C4-2B (cell line): ENCODE measurements at regions not wholly inside any gene's neighbourhood (a gene's known extent, or its start where the extent isn't known, plus 50 kb on each side); places are given as distances from the start of the nearest gene placed in this dataset.

ENCODE experiments used
- H3K27ac ChIP-seq: fragments of 450-650 bp; 2 replicates; pipeline ENCODE4 v1.5.1; 2017
- ZFX ChIP-seq: fragments of 450-650 bp; IDR thresholded peaks from 2 replicates; pipeline ENCODE4 v1.6.1; 2017
- TF ChIP-seq, protein P1 (sequence below): fragments of 450-650 bp; conservative IDR thresholded peaks from 2 replicates; pipeline ENCODE4 v1.5.1; 2017; ENCODE audit warnings: mild to moderate bottlenecking

DNA sequence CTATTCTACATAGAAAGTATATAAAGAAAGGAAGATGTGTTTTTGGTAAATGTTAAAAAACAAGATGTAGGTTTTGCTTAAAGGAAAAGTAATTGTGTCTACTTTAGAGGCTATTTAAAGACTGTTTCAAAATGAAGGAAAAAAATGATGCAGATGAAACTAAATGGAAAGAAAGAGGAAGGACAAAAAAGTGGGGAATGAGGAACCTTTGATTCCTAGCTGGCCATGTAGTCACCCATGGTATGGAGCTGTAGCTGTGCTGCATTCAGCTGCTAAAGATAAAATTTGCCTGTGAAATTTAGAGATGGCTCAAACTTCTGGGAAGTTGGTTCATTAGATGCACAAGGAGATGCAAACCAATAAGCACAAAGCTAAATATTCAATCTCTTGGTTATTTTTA lies 86.8 kb upstream of the SERBP1 start:
- TF ChIP-seq ZFX, result no peak
- TF ChIP-seq, protein P1, sequence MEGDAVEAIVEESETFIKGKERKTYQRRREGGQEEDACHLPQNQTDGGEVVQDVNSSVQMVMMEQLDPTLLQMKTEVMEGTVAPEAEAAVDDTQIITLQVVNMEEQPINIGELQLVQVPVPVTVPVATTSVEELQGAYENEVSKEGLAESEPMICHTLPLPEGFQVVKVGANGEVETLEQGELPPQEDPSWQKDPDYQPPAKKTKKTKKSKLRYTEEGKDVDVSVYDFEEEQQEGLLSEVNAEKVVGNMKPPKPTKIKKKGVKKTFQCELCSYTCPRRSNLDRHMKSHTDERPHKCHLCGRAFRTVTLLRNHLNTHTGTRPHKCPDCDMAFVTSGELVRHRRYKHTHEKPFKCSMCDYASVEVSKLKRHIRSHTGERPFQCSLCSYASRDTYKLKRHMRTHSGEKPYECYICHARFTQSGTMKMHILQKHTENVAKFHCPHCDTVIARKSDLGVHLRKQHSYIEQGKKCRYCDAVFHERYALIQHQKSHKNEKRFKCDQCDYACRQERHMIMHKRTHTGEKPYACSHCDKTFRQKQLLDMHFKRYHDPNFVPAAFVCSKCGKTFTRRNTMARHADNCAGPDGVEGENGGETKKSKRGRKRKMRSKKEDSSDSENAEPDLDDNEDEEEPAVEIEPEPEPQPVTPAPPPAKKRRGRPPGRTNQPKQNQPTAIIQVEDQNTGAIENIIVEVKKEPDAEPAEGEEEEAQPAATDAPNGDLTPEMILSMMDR, result no peak
- H3K27ac ChIP-seq, result no peak overlapping the region

DNA sequence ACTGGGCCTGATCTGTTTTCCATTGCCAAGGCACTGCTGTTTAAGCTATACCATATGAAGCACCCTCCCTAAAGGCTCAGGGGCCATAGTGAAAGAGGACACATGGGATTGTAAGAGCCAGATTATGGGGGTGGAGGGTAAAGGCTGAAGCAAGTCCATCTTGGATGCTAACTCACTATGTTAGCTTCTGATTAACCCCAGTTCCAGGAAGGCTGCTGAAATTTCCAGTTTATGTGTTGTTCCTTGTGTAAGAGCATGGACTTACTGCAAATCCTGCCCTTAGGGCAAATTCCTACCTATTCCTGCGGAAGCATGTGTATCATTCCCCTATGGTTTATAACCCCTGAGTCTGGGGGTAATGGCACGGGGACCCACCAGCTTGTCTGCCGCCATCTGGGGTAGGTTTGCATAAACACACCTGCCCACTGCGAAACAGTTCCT lies 91.8 kb upstream of the SERBP1 start:
- TF ChIP-seq, protein P1, result no peak
- no peak for TF ChIP-seq ZFX

DNA sequence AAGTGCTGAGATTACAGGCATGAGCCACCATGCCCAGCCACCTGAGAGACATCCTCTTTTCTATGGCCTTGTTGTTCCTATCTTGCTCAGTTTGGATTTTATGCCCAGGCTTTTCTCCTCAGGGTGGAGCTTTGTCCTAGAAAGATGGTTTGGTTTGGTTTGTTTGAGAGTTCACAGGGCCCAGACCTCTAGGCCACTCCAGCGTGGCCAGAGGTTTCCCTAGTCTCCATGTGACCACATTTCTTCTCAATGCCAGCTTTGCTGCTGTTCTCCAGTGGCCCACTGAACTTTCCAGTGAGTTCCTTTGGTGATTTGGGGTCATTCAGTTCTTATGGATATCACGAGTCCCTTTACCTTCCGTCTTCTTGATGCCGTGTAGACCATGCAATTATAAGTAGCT lies 92.6 kb upstream of the SERBP1 start:
- TF ChIP-seq ZFX, result no peak
- TF ChIP-seq, protein P1, result no peak
- no peak overlapping the region for H3K27ac ChIP-seq

More for the DNA sequence above, 91.8 kb upstream of the SERBP1 start:
- H3K27ac ChIP-seq, result no peak overlapping the region

DNA sequence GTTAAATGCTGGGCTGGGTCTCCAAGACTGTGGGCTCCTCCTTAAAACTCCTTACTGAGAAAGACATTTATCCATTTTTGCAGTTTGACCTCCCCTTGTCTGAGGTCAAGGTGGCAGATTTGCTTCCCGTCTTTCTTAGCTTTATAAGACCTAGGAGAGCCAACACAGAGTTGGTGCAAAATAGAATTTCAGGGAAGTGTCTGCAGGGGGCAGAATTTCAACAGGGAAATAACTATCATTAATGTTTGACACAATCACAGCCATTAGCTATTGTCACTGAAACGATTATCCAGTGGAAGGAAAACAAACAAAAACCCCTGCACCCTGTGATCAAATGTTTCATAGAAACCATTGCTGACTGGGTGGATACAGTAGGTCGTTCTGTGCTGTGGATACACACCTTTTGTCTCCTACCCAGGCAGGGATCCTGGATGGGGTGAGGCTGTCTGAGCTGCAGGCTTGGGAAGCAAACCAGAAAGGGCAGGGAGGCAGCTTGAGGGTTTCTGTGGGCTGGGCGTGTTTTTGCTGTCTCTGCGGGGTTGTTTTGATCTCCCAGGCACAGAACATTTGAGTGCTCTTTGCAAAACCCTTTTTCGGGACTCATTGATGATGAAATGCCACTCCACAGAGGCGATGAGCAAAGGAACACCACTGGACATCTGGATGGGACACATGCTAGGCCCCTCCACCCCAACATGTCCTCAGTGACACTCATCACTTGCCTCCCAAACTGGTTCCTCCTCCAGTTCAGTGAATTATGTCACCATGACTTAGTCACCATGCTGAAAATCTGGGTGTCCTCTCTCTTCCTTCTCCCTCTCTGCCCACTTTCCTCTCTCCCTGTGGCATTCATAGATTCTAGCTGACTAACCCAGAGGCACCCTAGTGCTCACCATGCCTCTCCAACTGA lies 94.2 kb upstream of the SERBP1 start:
- TF ChIP-seq, protein P1, result peak; percentile 56
- TF ChIP-seq ZFX, result no peak
- no peak overlapping the region for H3K27ac ChIP-seq

DNA sequence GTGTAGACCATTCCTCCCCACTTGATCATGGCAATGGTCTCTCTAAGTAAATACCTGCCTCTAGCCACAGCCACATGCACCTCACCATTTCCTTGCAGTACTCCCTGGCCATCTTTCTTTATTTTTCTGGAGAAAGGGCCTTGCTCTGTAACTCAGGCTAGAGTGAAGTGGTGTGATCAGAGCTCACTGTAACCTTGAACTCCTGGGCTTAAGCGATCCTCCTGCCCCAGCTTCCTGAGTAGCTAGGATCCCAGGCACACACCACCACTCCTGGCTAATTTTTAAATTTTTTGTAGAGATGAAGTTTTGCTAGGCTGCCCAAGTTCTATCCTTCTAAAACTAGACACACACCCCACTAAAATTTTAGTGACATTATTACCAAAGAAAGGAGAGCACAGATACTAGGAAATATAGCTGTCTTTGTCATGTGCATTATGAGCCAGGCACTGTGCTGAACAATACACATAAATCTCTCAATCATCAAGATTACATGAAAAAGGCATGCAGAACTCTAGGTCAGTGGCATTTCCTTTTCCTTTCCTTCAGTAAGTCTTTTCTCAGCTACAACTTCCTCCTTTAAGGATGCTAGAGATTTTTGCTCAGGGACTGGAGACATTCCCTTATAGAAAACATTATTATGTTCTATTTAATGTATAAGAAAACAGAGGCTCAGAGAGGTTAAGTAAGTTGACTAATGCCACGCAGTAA lies 95.0 kb upstream of the SERBP1 start:
- H3K27ac ChIP-seq, result no peak overlapping the region
- TF ChIP-seq, protein P1, result no peak
- TF ChIP-seq ZFX, result no peak

DNA sequence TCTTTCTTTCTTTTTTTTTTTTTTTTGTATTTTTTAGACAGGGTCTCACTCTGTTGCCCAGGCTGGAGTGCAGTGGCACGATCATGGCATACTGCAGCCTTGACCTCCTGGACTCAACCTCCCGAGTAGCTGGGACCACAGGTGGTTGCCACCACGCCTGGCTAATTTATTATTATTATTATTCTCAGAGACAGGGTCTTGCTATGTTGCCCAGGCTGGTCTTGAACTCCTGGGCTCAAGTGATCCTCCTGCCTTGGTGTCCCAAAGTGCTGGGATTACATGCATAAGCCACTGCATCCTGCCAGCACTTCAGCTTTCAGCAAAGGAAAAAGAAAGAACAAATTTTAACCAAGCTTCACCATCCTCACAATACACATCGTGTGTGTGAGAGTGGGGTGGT lies 97.9 kb upstream of the SERBP1 start:
- TF ChIP-seq, protein P1, result no peak
- TF ChIP-seq ZFX, result no peak
- H3K27ac ChIP-seq, result no peak overlapping the region

DNA sequence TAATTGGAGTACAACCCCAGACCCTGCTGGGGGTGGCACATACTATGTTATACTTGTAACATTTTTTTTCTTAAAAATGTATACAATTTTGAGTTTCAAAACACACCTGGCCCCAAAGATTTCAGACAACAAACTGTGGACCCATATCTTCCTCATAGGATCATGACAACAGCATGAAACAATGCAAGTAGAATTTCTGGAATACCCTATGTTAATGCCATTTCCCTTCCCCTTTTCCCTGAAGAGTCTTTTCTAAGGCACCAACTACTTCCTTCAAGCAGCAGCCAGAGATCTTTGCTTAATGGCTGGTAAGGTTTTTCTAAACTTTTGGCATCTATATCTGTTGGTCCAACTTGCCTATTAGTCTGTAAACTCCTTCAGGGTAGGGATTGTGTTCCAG lies 99.9 kb upstream of the SERBP1 start:
- H3K27ac ChIP-seq, result no peak overlapping the region
- no peak for TF ChIP-seq ZFX
- TF ChIP-seq, protein P1, result no peak
